HG03280 (cell line): ENCODE measurements at regions not wholly inside any gene's neighbourhood (a gene's known extent, or its start where the extent isn't known, plus 50 kb on each side); places are given as distances from the start of the nearest gene placed in this dataset.
"Not testable (repeated sequence)": the region's sequence is repeated elsewhere in the genome, so short reads cannot be mapped to it uniquely, and the experiment has no call there.

Experiments used
- ATAC-seq: cut with Tn5 transposase; IDR thresholded peaks from one replicate; pipeline ENCODE4 v1.9.1; 2021; ENCODE audit warnings: mild to moderate bottlenecking, moderate library complexity; ENCODE audit not compliant: unreplicated experiment

- ATAC-seq: no peak
Observed at GRCh38 chr17:77632619-77633018, 325.9 kb upstream of the TNRC6C start.

DNA sequence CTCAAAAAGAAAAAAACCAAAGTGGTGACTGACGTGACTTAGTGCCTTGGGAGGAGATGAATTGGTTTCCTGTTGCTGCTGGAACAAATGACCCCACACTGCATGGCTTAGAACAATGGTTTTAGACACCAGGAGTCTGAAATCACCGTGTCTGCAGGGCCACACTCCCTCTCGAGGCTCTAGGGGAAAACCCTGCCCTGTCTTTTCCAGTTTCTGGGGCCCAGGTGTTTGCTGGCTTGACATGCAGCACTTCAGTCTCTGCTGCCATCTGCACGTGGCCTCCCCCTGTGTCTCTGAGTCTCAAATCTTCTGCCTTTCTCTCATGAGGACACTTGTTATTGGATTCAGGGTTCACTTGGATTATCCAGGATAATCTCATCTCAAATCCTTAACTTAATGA, 323.8 kb upstream of the TNRC6C start:
- ATAC-seq: peak; percentile 71

- no peak for ATAC-seq
Observed at GRCh38 chr17:77635176-77635575, 323.3 kb upstream of the TNRC6C start.

- not testable (repeated sequence) for ATAC-seq
Observed at GRCh38 chr17:77635785-77636184, 322.7 kb upstream of the TNRC6C start.

DNA sequence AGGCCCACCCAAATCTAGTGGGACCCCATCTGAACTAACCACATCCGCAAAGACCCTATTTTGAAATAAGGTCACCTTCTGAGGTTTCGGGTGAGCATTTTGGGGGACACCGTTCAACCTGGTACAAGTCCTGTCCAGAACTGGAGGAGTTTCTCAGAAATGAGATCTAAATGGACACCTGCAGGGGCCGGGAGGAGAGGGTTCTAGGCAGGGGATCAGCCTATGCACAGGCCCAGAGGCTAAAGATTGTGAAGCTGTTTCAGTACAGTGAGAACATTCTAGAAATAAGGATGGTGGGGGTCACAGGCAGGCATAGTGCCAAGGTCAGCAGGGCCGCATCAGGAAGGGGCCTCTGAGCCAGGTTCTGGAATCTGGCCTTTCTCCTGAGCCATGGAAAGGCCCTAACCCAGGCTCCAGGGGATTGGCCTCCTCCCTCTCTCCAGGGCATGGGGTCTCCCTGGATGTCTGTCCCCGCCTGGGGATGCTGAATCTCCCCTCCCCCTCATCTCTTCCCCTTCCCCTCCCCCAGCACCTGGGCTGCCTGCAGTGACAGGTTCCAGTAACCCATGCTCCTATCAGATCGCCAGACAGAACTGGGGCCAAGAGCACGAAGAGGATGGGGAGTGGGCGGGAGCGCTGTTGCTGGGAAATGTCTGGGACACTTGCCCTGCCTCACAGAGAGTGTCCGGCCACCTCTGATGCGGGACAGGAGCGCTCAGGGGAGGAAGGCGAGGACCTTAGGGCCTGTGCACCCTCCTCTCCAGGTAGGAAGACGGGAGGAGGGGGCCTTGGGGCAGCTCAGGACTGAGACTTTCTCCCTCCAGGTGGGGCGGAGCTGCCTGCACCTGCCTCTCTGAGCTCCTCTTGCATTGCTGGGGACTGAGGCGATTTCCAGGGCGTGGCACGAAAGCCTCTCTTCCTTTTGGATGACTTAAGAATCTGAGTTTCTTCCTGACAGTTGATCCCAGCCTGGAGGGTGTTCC, 321.4 kb upstream of the TNRC6C start:
- ATAC-seq: no peak

DNA sequence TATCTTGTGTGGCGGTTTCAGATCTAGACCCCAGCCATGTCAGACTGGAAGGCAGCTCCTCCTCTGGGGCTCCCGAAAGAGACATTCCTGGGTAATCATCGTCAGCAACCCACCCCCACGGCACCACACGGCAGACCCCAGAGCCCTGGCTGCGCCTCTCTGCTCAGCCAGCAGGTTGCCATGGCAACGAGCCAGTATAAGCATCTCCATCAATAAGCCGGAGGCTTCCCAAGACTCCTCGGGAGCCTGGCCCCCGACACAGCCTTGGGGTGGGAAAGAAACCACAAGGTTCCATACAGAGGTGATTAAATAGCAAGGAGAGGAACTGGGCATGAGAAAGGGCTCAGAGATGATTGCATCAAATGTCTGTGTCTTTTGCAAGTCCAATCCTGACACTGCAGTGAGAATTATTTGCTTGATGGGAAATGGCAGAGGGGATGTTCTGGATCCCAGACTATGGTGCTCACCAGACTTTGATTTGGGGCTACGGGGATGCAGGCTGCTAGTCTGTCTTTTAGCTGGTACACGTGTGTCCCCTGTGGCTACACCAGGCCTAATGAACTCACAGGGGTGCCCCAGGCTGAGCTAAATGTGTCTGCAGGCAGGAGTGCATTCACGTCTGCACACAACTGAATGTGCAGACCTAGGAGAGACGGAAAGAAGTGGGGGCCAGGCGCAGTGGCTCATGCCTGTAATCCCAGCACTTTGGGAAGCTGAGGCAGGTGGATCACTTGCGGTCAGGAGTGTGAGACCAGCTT, 320.5 kb upstream of the TNRC6C start:
- ATAC-seq: no peak

- no peak for ATAC-seq
Observed at GRCh38 chr17:77640252-77640651, 318.3 kb upstream of the TNRC6C start.

- no peak for ATAC-seq
Observed at GRCh38 chr17:77640916-77641605, 317.4 kb upstream of the TNRC6C start.

- ATAC-seq: no peak
Observed at GRCh38 chr17:77641718-77642117, 316.8 kb upstream of the TNRC6C start.

DNA sequence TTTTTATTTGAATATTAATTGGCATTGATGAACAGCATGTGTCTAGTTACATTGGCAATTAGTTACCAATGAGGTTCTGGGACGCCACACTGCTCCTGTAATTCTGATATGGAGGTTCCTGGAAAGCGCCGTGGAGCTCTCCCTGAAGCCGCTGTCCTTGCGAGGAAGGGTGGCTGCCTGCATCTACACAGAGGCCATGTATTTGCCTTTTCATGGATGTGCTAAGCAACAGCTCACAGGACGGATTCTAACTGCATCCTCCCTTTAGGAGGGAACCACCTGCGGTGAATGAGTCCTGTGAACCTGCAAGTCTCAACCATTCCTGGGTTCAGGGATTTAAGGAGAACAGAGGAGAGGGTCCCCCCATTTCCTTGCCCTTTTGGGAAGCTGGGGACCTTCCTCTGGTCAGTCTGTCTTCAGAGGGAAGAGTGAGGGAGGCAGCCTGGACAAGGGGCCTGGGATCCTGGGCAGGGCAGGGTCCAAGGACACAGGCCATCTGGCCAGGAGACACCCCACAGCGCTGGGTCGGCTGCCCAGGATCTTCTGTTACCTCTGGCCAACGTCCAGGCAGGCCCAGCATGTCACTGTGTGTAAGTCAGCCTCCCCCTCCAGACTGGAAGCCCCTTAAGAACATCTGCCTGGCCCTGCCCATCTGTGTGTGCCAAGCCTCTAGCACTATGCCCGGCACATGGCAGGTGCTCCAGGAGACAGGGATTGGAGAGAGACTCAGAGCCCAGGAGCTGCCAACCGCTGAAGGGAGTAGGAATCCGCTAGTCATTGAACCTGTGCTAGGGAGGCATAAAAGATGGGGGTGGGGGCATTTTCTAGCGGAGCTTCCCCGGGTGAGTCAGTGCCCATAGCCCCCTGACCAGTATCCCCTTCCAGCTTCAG, 314.1 kb upstream of the TNRC6C start:
- ATAC-seq: no peak

DNA sequence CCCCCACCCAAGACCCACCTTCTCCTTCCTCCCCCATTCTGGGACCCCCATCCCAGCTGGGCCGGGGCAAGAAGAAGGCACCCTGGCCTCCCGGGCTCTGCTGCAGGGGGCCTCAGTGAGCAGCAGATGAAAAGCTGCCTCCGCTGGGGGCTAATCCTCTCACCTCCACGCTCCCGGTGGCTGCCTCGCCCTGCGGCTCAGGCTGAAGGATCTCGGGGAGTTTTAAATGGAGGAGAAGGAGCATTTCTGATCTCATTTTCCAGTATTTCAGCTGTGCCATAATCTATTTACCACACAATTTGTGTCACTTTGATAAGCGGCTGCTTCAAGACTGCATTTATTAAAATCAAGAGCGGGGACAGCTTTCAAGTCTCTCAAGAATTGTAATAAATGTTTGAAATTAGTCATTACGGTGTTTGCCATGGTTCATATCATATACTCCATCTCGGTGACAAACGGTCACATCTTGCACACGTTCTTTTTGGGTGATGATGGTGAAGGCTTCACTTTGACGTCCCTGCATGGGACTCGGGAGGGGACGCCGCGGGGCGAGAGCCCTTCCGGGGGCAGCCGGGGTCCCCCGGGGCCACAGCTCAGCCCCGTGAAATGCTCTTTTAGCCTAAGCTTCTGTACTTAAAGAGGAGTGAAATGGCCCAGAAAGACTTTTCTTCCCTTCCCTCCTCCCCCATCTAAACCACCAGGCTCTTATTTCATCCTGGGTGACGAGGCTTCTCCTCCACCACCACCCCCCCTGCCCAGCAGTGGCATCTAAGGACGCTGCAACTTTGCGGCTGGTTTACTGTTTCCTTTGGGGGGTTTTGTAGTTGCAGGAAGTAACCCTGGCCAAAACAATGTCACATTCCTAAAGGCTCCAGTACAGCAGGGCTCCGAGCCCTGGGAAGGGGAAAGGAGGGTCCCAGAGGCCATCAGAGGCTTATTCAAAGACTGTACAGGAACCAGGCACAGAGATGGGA, 313.1 kb upstream of the TNRC6C start:
- no peak for ATAC-seq

DNA sequence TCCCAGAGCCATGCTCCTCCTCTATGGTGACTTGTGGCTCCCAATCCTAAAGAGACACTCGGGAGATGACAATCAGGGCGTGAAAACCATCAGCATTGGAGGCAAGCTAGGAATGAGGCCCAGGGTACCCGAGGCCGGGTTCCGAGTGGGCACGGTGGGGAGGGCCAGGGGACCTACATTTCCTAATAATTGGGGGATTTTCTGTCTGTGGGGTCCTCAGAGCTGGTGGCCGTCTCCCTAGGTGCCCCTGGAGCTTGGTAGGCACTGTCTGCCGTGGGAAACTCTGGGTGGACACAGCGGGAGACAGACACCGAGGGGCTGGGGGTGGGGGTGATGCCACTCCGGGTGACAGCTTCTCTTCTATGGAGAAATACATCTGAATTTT, 312.5 kb upstream of the TNRC6C start:
- ATAC-seq: no peak

DNA sequence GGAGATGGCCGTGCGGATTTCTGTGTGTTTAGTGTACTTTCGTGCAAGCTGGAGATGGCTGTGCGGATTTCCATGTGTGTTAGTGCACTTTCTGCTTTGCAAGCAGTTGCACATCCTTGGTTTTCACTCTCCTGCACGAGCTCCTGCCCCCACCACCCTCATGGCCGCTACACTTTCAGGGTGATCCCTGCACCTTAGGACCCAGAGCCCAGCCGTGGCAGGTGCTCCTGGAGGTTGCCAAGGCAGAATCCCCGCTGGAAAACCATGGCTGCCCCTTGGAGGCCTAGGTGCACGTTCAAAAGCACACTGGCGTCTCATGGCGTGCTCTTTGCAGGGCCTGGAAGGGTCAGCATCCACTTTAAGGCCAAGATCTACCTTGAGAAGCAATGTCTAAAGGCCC, 311.0 kb upstream of the TNRC6C start:
- ATAC-seq: no peak

DNA sequence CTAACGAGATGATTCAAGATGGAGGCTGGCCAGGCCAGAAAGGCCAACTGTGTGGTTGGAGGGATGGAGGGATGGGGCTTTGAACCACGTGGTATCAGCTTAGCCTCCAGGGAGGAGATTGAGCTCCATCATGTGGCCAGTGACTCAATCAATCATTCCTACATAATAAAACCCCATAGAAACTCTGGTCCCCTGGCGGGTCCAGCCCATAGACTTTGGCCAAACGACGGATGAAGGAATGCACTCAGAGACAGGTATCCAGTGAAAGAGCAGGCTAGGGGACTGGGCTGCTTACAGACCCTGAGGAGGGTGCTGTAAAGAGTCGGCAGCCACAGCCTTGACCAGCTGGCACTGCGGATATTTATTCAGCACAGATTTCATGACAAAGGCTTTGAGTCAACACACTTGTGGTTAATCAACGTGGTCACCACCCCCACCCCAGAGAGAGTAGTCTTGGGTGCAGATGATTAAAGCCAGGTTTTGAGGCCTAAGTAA, 308.7 kb upstream of the TNRC6C start:
- ATAC-seq: no peak

GRCh38 chr17:77651988-77652387, 306.5 kb upstream of the TNRC6C start:
- ATAC-seq: no peak

DNA sequence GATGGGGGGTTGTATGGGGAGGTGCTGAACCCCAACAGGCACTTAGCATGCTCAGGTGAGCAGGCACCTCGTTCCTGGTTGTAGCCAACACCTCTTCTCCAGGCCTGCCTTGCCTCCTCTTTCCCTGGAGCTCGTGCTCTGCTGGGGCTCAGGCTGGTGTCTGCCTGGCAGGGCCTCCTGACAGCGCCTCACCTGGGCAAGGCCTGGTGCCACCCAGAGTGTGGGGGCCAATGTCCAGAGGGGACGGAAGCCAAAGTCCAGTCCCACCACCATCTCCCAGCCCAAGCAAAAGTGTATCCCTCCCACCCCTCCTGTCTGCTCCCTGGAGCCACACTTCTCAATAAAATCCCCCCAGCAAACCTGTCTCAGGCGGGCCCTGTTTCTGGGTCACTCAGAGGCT, 304.2 kb upstream of the TNRC6C start:
- no peak for ATAC-seq

- no peak for ATAC-seq
Observed at GRCh38 chr17:77654850-77655249, 303.7 kb upstream of the TNRC6C start.

GRCh38 chr17:77656054-77656453, 302.4 kb upstream of the TNRC6C start:
- no peak for ATAC-seq

DNA sequence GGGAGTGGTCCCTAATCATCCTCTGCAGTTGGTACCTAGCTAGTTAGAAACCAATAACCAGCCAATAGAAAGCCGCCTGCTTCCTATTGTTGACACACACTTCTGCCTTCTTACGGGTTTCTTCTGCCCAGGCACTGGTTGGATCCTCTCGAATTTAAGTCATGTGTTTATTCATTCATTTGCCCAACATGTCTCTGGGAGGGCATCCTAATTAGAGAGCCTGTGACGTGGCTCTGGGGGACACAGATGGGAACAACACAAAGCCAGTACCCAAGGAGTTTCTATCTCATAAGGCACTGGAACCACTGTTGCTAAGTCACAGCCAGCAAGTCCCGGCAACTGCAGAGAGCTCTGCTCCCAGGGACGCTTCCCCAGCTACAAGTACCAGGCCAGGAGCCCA, 300.7 kb upstream of the TNRC6C start:
- ATAC-seq: no peak
